ENCODE measurements at regions not wholly inside any gene's neighbourhood (a gene's known extent, or its start where the extent isn't known, plus 50 kb on each side); places are given as distances from the start of the nearest gene placed in this dataset.
A peak's percentile ranks its signal among the peaks of the same experiment; 100 is the strongest.

DNA sequence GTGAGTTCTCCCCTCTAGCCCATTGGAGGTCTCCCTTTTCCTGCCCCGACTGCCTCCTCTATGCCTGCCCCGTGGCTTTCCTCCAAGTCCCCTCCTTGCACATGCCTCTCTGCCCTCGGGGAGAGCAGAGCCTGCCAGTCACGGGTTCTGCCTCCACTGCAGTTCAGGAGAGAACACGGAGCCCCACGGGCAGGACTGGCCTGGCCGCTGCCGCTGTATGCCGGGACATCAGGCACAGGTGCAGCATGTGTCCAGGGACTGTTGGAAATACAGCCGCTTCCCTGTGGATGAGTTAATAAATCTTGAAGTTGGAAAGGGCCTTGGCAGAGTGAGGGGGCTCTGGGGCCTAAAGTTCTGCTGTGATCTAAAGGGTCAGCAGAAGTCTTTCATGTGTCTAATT, 676.6 kb downstream of the MATN1 start:
- Histone ChIP-seq H3K27ac (no peak overlapping the region), H3K4me1 (no peaks in the 10 kb centered on the region), H3K4me3 (no peak overlapping the region), H3K36me3 (no peaks in the 10 kb centered on the region), H3K27me3 (peaks cover 0 to 15% of the 10 kb centered on the region in 2 donors), H3K9me3 (no peaks in the 10 kb centered on the region)
- intact Hi-C loops (cut with DNase I; ENCODE audit: low total_unique reads), result no loop called here
- TF ChIP-seq, protein P1, sequence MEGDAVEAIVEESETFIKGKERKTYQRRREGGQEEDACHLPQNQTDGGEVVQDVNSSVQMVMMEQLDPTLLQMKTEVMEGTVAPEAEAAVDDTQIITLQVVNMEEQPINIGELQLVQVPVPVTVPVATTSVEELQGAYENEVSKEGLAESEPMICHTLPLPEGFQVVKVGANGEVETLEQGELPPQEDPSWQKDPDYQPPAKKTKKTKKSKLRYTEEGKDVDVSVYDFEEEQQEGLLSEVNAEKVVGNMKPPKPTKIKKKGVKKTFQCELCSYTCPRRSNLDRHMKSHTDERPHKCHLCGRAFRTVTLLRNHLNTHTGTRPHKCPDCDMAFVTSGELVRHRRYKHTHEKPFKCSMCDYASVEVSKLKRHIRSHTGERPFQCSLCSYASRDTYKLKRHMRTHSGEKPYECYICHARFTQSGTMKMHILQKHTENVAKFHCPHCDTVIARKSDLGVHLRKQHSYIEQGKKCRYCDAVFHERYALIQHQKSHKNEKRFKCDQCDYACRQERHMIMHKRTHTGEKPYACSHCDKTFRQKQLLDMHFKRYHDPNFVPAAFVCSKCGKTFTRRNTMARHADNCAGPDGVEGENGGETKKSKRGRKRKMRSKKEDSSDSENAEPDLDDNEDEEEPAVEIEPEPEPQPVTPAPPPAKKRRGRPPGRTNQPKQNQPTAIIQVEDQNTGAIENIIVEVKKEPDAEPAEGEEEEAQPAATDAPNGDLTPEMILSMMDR (IDR thresholded peaks at IDR 0.05), result no peak
- peak in 1 of 2 donors; percentile 37 for DNase-seq

- Histone ChIP-seq H3K36me3 (no peaks in the 10 kb centered on the region), H3K4me3 (no peak overlapping the region), H3K4me1 (no peaks in the 10 kb centered on the region), H3K27me3 (peaks cover 0 to 10% of the 10 kb centered on the region in 2 donors), H3K9me3 (no peaks in the 10 kb centered on the region), H3K27ac (no peak overlapping the region)
- TF ChIP-seq, protein P1 (IDR thresholded peaks at IDR 0.05), result no peak
- intact Hi-C loops (cut with DNase I; ENCODE audit: low total_unique reads), result no loop called here
- peak in 1 of 2 donors; percentile 44 for DNase-seq
Observed at GRCh38 chr1:30045304-30046090, 677.9 kb downstream of the MATN1 start.

- TF ChIP-seq, protein P1 (IDR thresholded peaks at IDR 0.05), result no peak
- intact Hi-C loops (cut with DNase I; ENCODE audit: low total_unique reads), result no loop called here
- H3K27me3 ChIP-seq, result peaks cover 0 to 10% of the 10 kb centered on the region in 2 donors
Observed at GRCh38 chr1:30044656-30045144, 678.7 kb downstream of the MATN1 start.

GRCh38 chr1:30043731-30044408, 679.5 kb downstream of the MATN1 start:
- H3K36me3 ChIP-seq, result no peaks in the 10 kb centered on the region
- no peak overlapping the region for H3K4me3 ChIP-seq
- H3K27ac ChIP-seq, result no peak overlapping the region
- peak in 1 of 2 donors; percentile 31 for DNase-seq
- intact Hi-C loops (cut with DNase I; ENCODE audit: low total_unique reads), result no loop called here
- TF ChIP-seq, protein P1 (IDR thresholded peaks at IDR 0.05), result no peak
- H3K27me3 ChIP-seq, result peaks cover 0 to 10% of the 10 kb centered on the region in 2 donors
- H3K4me1 ChIP-seq, result no peaks in the 10 kb centered on the region
- H3K9me3 ChIP-seq, result no peaks in the 10 kb centered on the region

More at GRCh38 chr1:30044656-30045144, 678.7 kb downstream of the MATN1 start:
- no peak overlapping the region for H3K4me3 ChIP-seq
- peak in 1 of 2 donors; percentile 28 for DNase-seq
- no peak overlapping the region for H3K27ac ChIP-seq
- H3K36me3 ChIP-seq, result no peaks in the 10 kb centered on the region
- no peaks in the 10 kb centered on the region for H3K4me1 ChIP-seq
- no peaks in the 10 kb centered on the region for H3K9me3 ChIP-seq

DNA sequence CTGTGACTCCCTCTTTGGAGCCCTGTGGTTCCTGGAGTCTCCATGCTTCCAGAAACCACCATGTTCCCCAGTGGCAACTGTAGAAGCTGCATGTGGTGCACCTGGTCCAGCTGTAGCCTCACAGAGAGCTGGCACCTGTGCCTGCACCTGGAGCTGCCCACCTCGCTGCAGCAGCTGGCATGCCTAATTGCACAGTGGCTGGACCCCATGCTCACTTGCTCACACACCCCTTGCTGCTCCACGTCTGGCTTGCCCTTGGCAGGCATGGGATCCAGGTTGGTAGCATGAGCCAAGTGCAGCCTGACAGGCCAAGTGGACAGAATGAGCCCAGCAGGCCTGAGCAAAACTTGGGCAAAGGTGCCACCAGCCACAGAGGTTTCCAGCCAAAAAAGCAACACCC, 680.1 kb downstream of the MATN1 start:
- no peaks in the 10 kb centered on the region for H3K4me1 ChIP-seq
- no peak overlapping the region for H3K4me3 ChIP-seq
- intact Hi-C loops (cut with DNase I; ENCODE audit: low total_unique reads), result no loop called here
- TF ChIP-seq, protein P1 (IDR thresholded peaks at IDR 0.05), result no peak
- no peaks in the 10 kb centered on the region for H3K36me3 ChIP-seq
- peak in 1 of 2 donors; percentile 15 for DNase-seq
- no peaks in the 10 kb centered on the region for H3K9me3 ChIP-seq
- H3K27ac ChIP-seq, result no peak overlapping the region
- H3K27me3 ChIP-seq, result peaks cover 0 to 8% of the 10 kb centered on the region in 2 donors

Data from tibial artery (tissue), 4 donors.